ENCODE measurements at regions not wholly inside any gene's neighbourhood (a gene's known extent, or its start where the extent isn't known, plus 50 kb on each side); places are given as distances from the start of the nearest gene placed in this dataset.
"Not testable (repeated sequence)": the region's sequence is repeated elsewhere in the genome, so short reads cannot be mapped to it uniquely, and the experiment has no call there.

- POLR2A ChIA-PET = no interaction called here
- CTCF ChIA-PET = no interaction called here
Observed at GRCh38 chr7:19390795-19391194, 245.6 kb upstream of the FERD3L start.

DNA sequence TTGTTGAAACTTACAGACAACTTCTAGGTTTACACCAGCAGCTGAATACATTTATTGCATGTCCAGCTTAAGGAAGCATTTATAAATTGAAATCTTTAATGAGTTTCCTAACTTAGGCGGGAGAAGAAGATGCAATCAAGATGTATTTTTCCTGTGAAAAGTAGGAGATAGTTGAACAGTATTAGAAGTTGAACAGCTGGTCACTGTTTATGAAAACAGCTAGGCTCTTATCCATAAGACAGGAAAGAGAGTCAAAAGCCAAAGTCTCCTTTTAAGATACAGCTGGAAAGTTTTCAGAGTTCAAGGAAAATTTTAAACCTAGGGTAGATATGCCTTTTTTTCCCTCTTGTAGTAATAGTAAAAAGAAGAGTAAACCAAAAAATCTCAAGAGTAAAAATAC, 236.1 kb upstream of the FERD3L start:
- ChIA-PET POLR2A (no interaction called here), CTCF (no interaction called here)

DNA sequence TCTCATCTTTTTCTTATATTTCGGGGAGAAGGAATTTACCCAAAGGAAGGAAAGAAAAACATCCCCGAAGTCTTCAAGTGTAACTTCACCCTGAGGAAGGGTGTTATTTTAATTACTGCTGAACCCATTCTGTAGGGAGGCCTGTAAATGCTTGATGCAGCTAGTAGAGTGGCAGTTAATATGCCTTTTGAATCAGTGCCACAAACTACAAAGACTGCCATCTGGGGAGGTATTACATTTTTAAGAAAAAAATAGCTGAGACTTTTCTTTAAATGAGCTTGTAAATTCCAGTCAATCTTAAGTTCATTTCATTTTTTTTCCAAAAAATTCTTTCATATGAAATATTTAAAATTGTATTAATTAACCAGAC, 233.1 kb upstream of the FERD3L start:
- POLR2A ChIA-PET = no interaction called here
- CTCF ChIA-PET = no interaction called here

DNA sequence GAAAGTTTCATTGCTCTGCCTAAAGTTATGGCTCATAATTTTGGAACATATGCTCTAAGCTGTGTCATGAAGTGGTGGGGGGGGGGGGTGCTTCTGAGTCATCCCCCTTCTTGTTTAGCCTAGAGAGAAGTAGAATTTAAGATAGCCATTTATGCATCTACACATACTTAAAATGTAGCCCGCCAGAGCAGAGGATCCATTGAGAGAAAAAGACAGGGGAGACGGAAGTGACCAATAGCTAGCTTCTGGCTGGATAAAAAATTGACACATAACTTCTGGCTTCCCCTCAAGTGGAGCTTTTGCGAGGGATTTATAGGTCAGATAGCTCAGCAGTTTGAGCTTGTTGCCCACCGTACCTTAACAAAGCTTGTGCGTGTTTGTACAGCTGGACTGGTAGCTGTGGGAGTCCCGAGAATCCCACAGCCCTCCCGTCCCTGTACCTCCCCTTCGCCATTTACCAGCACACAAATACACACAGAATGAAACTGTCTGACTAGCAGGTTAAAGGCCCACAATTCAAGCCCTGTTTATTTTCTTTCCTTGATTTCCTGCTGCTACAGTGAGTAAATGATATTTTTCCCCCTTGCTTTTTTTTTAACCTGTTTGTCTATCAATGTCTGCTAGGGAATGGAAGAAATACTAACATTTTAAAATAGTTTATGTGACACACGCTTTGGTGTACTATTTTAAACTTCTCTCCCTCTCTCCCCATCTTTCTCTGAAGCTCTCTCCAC, 232.6 kb upstream of the FERD3L start:
- CTCF ChIA-PET = no interaction called here
- POLR2A ChIA-PET = no interaction called here

- ChIA-PET CTCF (no interaction called here), POLR2A (no interaction called here)
Observed at GRCh38 chr7:19376538-19376937, 231.3 kb upstream of the FERD3L start.

- ChIA-PET POLR2A (no interaction called here), CTCF (no interaction called here)
Observed at GRCh38 chr7:19375976-19376375, 230.8 kb upstream of the FERD3L start.

- POLR2A ChIA-PET = no interaction called here
- CTCF ChIA-PET = no interaction called here
Observed at GRCh38 chr7:19373334-19373733, 228.1 kb upstream of the FERD3L start.

DNA sequence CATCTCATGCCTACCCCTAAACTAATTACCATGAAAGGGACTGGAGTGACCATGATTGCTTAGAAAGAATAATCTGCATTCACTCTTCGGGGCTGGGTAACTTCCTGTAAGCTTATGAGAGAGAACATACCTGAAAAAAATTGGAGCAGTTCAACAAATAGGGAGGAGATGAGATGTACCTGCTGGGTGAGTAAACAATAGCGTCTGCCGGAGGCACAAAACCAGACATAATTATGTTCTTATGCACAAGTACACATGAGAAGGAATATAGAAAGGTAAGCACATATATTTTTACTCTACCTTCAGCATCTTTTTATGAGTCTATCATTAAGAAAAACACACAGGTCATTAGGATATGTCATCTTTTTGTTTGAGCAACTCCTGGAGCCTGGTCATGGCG, 224.6 kb upstream of the FERD3L start:
- ChIA-PET CTCF (no interaction called here), POLR2A (no interaction called here)

DNA sequence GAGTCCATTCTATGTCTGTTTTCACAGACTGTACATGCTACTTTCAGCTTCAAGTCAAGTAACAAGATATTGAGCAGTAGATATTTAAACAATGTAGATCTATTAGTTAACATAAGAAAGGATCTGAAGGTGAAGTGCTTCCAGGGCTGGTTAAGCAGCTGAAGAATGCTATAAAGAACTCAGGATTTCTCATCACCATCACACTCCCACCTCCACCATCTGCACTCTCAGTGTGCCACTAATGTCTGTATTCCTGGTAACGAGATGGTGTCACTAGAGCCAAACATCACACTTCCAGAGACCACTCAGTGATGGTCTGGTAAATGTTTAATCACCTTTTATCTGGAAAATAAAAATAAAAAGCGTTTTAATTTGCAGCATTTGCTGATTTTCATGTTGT, 224.0 kb upstream of the FERD3L start:
- POLR2A ChIA-PET = no interaction called here

DNA sequence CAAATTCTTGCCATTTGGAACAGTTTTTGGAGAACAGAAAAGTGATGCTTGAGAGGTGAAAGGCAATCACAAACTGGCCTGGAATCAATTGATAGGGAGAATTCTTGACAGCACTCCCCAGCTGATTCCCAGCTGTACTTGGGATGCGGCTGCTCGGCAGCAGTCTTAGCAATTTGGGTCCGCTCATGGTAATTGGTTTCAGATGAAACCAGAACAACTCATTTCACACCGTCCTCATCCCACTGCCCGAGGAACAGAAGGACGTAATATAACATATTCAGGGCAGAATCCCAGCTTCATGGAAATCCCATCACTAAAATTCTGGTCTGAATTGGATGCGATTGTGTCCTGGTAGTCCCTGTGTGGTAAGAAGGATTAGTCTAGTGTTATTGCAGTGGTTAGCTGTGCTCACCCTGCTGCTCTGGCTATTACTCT, 223.3 kb upstream of the FERD3L start:
- POLR2A ChIA-PET = no interaction called here
- CTCF ChIA-PET = no interaction called here

More for the DNA sequence above, 224.0 kb upstream of the FERD3L start:
- CTCF ChIA-PET = no interaction called here

DNA sequence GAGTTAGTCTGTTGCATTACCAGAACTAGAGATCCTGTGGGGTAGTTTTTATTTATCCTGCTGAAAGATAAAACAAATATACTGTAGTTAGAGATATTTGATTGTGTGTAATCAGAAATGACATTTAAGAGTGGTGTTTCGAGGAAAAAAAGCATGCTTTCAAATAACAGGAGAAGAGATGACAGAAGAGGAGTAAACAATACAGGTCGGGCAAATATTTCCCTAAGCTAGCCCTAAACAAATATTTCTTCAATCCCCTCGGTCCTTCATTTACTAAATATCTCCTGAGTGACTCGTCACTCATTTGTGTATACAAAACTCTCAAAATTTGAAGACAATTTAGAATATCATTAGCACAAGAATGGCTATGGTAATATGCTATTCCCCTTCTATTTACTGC, 219.7 kb upstream of the FERD3L start:
- ChIA-PET POLR2A (no interaction called here), CTCF (no interaction called here)

DNA sequence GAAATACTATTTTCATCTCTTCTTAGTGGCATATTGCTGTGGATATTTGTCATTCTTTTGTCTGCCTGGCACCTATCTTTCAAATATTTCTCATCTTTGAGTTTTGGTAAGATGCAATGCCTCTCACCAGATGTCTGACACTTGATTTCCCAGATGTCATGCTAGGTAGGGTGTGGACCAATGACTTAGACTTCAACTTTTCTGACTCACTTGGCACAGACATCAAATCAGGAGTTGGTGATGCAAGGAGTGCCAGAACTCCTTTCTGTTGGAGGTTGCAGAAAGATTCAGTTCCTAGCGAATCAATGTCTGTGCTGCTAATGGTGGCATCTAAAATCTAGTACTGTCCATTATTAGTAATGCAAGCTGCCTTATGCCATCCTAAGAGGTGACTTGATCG, 216.9 kb upstream of the FERD3L start:
- CTCF ChIA-PET = no interaction called here

GRCh38 chr7:19353180-19353579, 208.0 kb upstream of the FERD3L start:
- POLR2A ChIA-PET = no interaction called here
- CTCF ChIA-PET = interaction anchor here (0.7 kb wide), 1 partner anchor 214 kb away, joined by 3 read pairs; no protein-coding TSS in a partner anchor

More for the DNA sequence above, 216.9 kb upstream of the FERD3L start:
- POLR2A ChIA-PET = no interaction called here

- ChIA-PET POLR2A (no interaction called here), CTCF (no interaction called here)
Observed at GRCh38 chr7:19352305-19352695, 207.1 kb upstream of the FERD3L start.

DNA sequence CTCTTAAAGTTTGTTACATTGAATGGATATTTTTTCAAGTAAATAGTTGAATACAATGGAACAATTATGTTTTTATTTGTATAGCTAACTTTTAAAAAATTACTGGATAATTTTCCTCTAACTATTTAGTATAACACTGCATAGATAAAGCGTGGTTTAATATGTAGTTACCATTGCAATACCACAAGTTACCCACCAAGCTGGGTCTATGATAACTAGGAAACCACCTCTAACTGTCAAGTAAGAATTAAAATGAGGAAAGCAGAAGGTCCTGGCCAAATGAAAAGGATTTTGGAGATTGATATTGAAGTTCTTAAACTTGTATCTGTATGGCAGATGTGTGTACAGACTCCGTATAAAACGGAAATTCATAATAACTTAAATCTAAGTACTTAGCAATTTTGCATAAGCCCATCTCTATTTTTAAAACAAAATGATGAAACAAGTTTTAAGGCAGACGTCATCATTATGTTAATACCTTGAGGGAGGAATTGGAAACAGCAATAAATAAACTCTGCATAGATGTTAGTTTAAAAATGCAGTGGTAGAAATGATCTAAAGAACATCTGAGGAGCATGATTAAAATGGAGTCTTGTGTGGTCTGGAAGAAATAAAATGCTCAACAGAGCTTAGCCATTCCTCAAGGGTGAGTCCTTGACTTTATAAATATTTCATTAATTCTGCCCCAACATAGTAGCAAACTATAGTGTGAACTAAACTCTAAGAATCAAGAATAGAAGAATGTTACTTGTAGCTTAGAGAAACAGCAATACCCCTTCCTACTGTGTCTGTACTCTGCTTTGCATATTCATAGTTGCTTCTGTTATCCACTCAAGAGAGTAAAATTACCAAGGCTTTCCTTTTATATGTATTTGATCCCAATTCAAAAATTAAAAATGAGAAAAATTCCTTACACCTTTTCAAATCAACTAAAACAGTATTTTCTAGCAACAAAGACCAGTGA, 206.4 kb upstream of the FERD3L start:
- ChIA-PET POLR2A (no interaction called here), CTCF (no interaction called here)

- CTCF ChIA-PET = no interaction called here
- POLR2A ChIA-PET = no interaction called here
Observed at GRCh38 chr7:19339512-19339911, 194.3 kb upstream of the FERD3L start.

GRCh38 chr7:19338512-19338911, 193.3 kb upstream of the FERD3L start:
- CTCF ChIA-PET = interaction anchor here (0.7 kb wide), 1 partner anchor 103 kb away, joined by 4 read pairs; no protein-coding TSS in a partner anchor
- POLR2A ChIA-PET = not testable (repeated sequence)

DNA sequence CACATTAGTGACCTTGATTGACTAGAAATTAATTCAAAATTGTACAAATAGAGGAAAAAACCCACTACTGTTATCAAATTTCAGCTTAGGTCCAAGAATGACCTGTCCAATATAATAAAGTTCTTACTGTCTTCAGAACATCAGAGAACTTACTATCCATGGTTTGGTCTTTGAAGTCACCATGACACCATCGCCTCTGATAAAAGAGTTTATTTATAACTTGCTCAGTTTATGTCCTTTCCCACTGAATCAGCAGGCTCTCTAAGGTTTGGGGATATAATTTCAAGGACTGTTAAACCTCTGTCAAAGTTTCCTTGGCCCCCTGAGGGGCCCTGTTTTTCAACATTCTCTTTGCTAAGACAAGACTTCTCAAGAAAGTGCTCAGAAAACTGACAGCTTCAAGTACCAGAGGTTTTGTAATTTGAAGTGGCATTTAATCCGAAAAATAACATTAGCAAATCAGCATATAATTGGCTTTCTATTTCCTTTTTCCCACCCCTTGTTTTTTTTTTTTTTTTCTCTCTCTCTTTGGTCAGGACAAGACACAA, 191.7 kb upstream of the FERD3L start:
- CTCF ChIA-PET = no interaction called here
- POLR2A ChIA-PET = no interaction called here

DNA sequence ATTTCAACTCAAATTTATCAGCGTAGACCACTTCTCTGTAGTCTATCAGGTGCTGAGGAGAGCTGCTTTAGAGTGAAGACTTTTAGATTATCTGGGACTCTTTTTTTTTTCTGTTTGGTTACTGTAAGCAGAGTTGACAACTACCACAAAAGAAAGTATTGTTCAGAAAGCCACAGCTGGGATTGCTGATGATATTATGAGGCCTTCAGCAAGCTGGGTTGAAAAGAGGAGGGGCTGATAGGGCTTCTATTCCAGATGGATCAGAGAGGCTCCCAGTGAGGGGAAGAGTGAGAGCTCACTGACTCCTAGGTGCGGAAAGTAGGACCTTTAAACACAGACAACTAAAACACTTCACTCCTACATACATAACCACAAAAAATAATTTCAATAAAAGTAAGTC, 188.5 kb upstream of the FERD3L start:
- ChIA-PET CTCF (no interaction called here), POLR2A (no interaction called here)

GRCh38 chr7:19327018-19327417, 181.8 kb upstream of the FERD3L start:
- POLR2A ChIA-PET = no interaction called here
- CTCF ChIA-PET = no interaction called here

GRCh38 chr7:19322002-19322401, 176.8 kb upstream of the FERD3L start:
- ChIA-PET CTCF (no interaction called here), POLR2A (no interaction called here)
